Activated CD4-positive, alpha-beta T cell treated with anti-CD3 and anti-CD28 coated beads, Interleukin-2, amount 50 U/mL, for 24 hours (primary cell): ENCODE measurements at regions not wholly inside any gene's neighbourhood (a gene's known extent, or its start where the extent isn't known, plus 50 kb on each side); places are given as distances from the start of the nearest gene placed in this dataset.
"Not testable (repeated sequence)": the region's sequence is repeated elsewhere in the genome, so short reads cannot be mapped to it uniquely, and the experiment has no call there.

Experiments
- DNase-seq, 2 donors: peaks; one replicate each; pipeline ENCODE4 v3.0.0-alpha.2; 2020; ENCODE audit warnings: low read depth in 1 of 2, low spot score in 1 of 2

- no peak for DNase-seq
These were observed 1490.0 kb upstream of the GBE1 start for GRCh38 chr3:83251490-83251889.

DNA sequence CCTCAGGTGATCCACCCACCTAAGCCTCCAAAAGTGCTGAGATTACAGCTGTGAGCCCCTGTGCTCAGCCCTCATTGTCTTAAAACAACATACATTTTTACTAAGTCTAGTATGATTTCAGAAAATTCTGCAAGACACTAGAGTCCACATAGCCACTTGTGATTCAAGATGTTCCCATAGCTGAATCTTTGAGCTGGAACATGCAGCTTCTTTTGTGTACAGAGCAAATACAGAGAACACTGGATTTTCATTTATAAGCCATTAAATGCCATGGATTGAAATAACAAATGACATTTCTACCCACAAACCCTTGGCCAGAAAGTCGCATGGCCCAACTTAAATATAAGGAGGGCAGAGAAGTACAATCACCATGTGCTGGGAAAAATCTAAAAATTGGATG, 1489.2 kb upstream of the GBE1 start:
- no peak for DNase-seq

DNA sequence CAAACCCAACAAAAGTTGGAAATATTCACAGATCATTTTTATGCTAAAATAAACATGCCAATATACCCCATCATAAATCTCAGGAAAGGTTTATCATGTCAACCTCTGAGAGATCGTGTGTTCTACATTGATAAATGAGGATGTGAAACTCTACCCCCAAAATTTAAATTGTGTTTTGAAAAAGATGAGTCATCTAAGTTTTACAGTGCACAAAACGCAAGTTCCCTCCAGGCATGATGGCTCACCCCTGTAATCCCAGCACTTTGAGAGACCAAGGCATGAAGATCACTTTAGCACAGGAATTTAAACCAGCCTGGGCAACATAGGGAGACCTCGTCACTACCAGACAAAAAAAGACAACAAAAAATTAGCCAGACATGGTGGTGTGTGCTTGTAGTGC, 1487.0 kb upstream of the GBE1 start:
- no peak for DNase-seq

GRCh38 chr3:83235180-83235814, 1473.9 kb upstream of the GBE1 start:
- DNase-seq = no peak

- no peak for DNase-seq
These were observed 1472.3 kb upstream of the GBE1 start for GRCh38 chr3:83233715-83234114.

- no peak for DNase-seq
These were observed 1469.4 kb upstream of the GBE1 start for GRCh38 chr3:83230841-83231240.

- DNase-seq = no peak
These were observed 1468.9 kb upstream of the GBE1 start for GRCh38 chr3:83230376-83230775.

DNA sequence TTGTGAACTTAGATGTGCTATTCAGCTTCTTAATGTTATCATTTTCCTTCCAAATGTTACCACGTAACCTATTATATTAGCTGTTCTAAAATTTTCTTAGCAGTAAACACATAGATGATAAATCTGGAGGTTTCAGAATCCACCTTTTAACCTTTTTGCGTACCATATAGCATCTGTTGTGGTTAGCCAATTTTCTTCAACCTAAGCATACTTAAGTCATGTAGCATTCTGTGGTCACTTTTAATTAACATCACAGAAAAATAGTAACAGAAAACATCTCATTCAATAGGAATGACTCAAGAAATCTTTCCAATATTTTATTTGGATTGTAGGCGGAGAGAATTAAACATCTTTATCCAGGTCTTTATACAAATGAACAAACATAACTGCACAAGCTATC, 1465.3 kb upstream of the GBE1 start:
- no peak for DNase-seq

- no peak for DNase-seq
These were observed 1462.8 kb upstream of the GBE1 start for GRCh38 chr3:83224101-83224868.

- DNase-seq = no peak
These were observed 1457.1 kb upstream of the GBE1 start for GRCh38 chr3:83218383-83219200.

- DNase-seq = not testable (repeated sequence)
These were observed 1456.2 kb upstream of the GBE1 start for GRCh38 chr3:83217595-83218118.

- DNase-seq = no peak
These were observed 1455.6 kb upstream of the GBE1 start for GRCh38 chr3:83216919-83217594.

DNA sequence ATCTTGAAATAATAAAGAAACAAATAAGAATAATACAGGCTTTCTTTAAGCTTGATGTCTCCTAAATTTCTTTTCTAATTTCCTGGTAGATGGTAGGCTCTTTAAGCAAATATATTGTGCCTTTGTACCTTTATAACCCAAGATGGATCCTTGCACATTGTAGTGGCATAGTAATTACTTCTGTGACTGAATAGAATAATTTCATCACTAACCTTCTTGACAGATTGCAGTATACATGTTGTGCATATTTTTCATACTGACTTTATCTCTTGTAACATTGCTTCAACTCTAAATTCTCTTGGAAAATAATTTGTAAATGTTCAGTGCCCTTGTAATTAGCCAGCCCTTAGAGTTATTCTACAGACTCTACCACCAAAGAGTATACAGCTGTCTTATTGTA, 1433.8 kb upstream of the GBE1 start:
- DNase-seq = no peak

- no peak for DNase-seq
These were observed 1432.1 kb upstream of the GBE1 start for GRCh38 chr3:83193526-83193925.

DNA sequence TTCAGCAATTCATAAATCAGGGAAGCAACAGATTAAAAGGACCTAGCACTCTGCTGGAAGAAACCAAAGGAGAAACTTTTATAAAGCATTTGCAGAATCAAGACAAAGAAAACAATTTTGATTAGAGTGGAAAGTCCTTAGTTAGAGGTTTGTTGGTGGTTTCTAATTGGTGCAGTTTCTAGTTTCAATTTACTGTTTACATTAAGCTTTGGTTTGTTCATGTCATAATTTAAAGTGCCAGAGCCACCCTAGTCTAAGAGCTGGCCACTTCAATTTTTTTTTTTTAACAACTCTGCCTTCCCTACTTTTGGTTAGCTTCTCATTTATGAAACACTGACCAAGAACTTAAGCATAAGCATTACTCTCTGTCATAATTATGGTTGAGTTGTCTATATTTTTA, 1428.2 kb upstream of the GBE1 start:
- DNase-seq = no peak

GRCh38 chr3:83169473-83169872, 1408.0 kb upstream of the GBE1 start:
- DNase-seq = no peak

DNA sequence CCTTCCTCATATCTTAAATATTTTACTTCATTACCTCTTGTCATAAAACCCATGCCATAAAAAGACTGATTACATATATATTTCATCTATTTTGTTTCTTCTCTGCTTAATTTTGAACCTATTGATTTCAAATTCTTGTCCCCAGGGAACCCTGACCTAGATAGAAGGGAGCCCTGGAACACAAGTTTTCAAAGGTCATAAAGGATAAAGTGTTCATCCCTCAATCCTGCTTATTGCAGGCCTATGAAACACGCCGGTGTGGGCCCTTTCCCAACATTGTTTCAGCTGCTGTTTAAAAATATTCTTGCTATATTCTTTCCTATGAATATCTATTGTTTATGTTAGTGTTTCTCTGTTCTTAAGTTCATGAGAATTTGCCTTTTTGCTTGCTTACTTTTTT, 1389.5 kb upstream of the GBE1 start:
- DNase-seq = no peak

DNA sequence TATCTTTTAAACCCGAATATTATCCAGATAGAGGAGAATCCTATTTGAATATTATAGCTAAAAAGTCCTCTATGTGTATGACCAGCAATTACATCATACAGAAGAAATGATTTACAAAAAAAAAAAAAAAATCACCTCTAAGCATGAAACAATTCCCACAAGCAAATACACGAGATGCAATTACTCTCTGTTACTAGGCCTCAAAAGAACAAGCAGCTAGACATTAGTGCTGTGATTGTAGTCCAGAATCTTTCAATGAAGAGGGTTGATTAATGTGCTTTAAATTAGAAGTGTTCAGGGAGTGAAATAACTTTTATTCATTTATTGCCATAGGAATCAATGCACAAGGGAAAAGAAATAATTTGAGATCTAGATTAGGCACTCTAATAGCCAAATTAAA, 1379.5 kb upstream of the GBE1 start:
- no peak for DNase-seq

DNA sequence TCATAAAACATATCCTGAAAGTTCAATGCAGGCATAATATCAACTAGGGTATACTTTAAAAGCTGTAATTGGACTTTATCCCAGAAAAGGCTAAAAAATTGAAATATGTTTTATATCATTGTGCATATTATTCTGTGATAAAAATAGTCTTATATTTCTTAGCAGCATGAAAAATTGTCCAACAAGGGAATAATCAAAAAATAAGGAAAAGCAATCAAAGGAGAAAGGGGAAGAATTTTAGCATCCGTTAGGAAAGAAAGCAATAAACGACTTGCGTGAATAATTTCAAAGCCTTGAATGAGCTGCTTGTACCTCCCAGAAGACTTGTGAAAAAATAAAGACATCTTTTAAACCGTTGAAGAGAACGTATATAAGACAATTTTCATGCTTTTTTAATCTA, 1369.8 kb upstream of the GBE1 start:
- no peak for DNase-seq

- DNase-seq = no peak
These were observed 1361.4 kb upstream of the GBE1 start for GRCh38 chr3:83122774-83123350.

DNA sequence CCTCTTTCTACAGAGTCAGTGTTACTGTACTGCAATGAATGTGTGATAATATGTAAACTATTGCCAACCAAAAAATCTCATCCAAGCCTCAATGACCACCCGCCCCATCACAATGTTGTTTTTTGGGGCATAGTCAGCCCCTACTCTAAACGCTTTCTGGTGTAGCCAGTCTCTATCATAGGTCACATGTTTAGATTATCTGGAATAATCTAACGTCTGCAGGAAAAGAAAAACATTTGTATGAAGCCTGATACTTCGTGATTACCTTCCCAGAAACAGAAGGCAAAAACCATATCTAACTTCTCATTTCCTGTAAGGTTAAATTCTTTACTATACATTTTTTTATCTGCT, 1331.8 kb upstream of the GBE1 start:
- DNase-seq = no peak
